ENCODE measurements at regions not wholly inside any gene's neighbourhood (a gene's known extent, or its start where the extent isn't known, plus 50 kb on each side); places are given as distances from the start of the nearest gene placed in this dataset.

DNA sequence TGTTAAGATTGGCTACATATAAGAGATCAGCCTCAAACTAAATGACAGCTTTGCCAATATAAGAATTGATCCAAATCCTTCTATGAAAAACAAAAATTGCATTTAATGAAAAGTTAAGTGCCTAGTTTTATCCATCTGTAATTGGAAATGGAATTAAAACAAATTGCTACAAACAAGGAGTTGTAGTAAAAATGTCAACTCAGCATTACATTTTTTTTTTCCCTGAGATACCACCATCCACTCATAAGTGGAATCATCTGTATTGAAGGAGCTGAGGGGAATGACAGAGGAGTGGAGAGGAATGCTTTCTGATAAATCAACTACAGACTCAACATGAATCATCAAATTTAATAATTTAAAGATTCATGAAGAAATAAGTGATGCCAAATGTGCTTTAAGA is 601.8 kb downstream of the TMEM182 start:
- no peak for TF ChIP-seq RAD21 (IDR thresholded peaks at IDR 0.05; ENCODE audit: low read depth)
- no peak for TF ChIP-seq TAF1 (IDR thresholded peaks at IDR 0.05; ENCODE audit: low read depth)
- no peak for TF ChIP-seq EGR1 (IDR thresholded peaks at IDR 0.05)

All from Ishikawa (cell line).